Body of pancreas (tissue), 4 donors: ENCODE measurements at regions not wholly inside any gene's neighbourhood (a gene's known extent, or its start where the extent isn't known, plus 50 kb on each side); places are given as distances from the start of the nearest gene placed in this dataset.

Source experiments
- CTCF ChIP-seq, 7 experiments: fragments of 450-650 bp in 4 of 7; fragments of 200-600 bp in 3 of 7; sonication (generic) in 3 of 7; IDR thresholded peaks; one replicate each; pipeline ENCODE4 v1.5.1; 2016 to 2019; ENCODE audit warnings: antibody characterized with exemption in 7 of 7
- POLR2A ChIP-seq, 3 donors: fragments of 450-650 bp; IDR thresholded peaks; one replicate each; pipeline ENCODE4 v1.6.1; 2016; ENCODE audit warnings: antibody characterized with exemption in 3 of 3, mild to moderate bottlenecking in 2 of 3

- TF ChIP-seq POLR2A (IDR thresholded peaks at IDR 0.05) (no peak), CTCF (IDR thresholded peaks at IDR 0.05) (no peak)
Observed at GRCh38 chr6:166073082-166073481, 94.6 kb downstream of the TBXT start.
